GM21423 (cell line): ENCODE measurements at regions not wholly inside any gene's neighbourhood (a gene's known extent, or its start where the extent isn't known, plus 50 kb on each side); places are given as distances from the start of the nearest gene placed in this dataset.
"Not testable (repeated sequence)": the region's sequence is repeated elsewhere in the genome, so short reads cannot be mapped to it uniquely, and the experiment has no call there.

ENCODE experiments used
- ATAC-seq: cut with Tn5 transposase; IDR thresholded peaks from one replicate; pipeline ENCODE4 v1.9.1; 2021; ENCODE audit warnings: mild to moderate bottlenecking, moderate library complexity; ENCODE audit not compliant: unreplicated experiment

GRCh38 chr10:111560027-111560426 lies 483.2 kb downstream of the ADRA2A start:
- no peak for ATAC-seq

GRCh38 chr10:111561124-111561523 lies 484.3 kb downstream of the ADRA2A start:
- ATAC-seq = no peak

DNA sequence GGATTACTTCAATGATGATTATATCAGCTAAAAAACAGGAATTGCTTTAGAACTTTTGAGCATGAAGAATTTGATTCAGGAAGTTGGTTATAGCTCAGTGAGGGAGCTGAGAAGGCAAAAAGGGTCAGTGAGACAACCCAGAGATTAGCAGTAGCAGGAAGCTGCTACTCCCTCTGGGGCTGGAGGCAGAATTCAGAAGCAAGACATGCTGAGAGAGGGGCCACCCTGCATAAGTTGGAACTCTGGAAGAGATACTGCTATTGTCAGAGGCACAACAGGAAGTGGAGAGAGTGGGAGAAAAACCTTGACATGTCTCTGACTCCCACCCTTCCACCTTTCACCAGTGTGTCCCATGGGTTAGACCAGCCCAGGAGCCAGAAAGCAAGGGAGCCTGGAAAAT lies 488.7 kb downstream of the ADRA2A start:
- no peak for ATAC-seq

DNA sequence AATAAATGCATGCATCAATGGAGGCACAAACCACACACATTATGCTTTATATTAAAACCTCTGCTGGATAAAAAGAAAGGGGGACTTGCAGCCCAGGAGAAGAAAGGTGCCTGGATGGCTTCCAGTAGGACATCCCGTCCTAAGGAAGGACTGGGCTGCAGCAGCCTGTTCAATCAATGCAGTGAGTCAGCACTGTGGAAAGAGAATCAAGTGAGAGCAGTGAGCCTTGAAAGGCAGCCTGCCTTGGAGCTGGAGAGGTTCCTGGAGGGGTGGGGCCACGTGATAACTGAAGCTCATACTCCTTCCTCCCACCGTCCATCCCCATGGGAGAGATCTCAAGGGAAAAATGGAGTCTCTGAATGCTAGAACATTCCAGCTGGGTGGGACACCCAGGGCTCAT lies 501.2 kb downstream of the ADRA2A start:
- ATAC-seq = no peak

DNA sequence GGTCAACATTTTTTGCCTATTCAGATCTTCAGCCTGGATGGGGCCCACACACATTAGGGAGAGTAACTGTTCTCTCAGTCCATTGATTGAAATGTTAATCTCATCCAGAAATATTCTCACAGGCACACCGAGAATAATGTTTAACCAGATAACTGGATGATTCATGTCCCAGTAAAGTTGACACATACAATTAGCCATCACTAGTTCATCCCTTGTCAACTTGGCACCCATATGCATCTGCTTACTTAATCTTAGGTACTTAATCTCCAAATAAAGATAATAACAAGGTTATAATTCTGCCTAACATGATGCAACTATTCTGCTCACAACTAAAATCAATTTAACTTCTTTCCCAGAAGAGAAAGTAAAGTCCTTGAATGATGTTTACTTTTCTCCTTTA lies 502.6 kb downstream of the ADRA2A start:
- ATAC-seq = no peak

DNA sequence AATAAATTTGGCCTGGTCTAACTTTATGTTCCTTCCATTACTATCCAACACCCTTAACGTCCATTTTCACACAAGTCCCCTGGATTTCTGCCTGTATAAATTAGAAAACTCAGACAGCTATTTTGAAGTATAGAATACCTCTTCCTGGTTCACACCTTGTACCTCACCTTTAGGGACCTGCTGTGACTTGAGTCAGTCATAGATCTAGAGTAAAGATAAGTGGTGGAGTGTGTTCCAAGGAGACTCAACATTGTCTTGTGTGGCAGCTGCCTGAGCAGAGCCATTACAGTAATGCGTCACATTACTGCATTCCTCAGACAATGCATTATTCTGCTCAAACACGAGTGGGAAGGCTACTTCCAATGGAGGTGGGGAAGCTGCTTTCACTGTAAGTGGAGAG lies 513.9 kb downstream of the ADRA2A start:
- ATAC-seq = no peak

- ATAC-seq = no peak
These were observed 516.7 kb downstream of the ADRA2A start for GRCh38 chr10:111593578-111593977.

- ATAC-seq = no peak
These were observed 518.3 kb downstream of the ADRA2A start for GRCh38 chr10:111595173-111595572.

DNA sequence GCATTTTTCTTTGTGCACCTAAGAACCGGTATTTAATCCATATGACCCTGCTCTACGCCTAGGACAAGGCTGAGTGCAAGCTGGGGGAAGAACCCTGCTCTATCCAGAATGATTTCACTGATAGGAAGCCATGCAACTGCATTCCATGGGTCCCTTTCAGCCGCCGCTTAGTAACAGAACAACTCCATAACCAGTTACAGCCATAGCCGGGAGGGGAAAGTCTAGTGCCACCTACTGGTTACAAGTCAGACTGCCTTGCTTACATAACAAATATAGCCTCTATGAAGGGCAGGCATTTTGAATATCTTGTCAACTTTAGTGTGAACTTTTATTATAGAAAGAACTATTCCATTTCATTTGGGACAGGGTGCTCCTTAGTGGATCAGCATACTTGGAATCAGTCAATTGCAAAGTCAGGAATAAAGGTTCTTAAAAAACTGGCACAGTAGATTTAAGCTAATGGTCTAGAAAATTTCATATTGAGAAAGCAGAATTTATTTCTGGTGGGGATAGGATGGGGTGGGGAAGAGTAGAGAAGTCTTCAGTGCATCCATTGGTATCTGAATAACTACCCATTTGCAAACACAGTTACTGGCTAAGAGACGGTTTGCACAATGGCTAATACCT lies 521.7 kb downstream of the ADRA2A start:
- ATAC-seq = peak; percentile 92

- ATAC-seq = no peak
These were observed 523.1 kb downstream of the ADRA2A start for GRCh38 chr10:111599943-111600342.

DNA sequence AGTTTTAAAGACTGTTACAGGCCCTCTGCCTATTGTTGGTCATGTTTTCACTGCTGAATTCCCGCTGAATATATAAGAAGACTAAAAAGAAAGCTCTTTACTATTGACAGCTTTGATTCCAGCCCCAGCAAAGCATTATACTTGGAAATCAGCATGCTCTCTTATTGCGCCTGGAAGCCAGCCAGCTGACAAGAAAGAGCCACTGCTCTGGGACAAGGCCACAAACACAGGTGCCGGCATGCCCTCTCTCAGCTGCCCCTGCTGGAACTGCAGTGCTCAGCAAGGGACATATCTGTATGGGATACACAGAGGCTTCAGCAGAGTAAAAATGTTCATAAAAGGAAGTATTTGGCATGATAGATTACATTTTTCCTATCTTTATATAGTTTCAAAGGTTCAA lies 523.9 kb downstream of the ADRA2A start:
- ATAC-seq = no peak

GRCh38 chr10:111612273-111612672 lies 535.4 kb downstream of the ADRA2A start:
- no peak for ATAC-seq

DNA sequence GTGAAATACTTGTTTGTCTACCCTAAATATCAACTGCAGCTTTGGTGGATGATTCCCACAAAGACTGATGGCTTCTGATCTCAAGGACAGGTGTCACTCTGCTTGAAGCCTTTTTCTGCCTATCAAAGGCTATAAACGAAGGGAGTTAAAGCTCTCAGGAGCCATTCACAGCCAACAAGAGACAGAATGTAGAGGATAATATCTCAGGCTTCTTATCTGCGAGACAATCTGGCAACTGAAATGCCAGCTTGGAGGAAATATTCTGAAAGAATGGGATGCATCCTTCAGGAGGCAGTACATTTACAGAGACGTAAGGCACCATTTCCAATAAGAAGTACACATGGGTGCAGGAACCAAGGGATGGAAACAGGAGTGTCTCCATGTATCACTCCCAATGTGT lies 549.4 kb downstream of the GPAM start:
- ATAC-seq = no peak

GRCh38 chr10:111646021-111646420 lies 537.5 kb downstream of the GPAM start:
- ATAC-seq = no peak

DNA sequence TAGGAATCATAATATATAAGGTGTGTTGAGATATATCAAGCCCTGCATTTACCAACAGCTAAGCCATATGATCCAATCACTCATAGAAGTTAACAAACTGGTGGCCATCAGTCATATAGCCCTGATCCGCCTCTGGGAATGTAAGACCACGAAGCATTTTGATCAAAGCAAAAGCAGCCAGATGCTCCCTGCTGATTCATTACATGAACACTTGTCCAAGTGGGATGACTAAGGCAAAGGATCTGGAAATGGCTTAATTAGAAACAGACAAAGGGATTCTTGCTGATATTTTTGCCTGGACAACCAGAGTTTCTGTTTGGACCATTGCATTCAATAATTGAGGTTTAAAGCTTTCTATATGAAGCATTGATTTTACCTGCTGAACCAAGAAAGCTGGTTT lies 535.5 kb downstream of the GPAM start:
- no peak for ATAC-seq

DNA sequence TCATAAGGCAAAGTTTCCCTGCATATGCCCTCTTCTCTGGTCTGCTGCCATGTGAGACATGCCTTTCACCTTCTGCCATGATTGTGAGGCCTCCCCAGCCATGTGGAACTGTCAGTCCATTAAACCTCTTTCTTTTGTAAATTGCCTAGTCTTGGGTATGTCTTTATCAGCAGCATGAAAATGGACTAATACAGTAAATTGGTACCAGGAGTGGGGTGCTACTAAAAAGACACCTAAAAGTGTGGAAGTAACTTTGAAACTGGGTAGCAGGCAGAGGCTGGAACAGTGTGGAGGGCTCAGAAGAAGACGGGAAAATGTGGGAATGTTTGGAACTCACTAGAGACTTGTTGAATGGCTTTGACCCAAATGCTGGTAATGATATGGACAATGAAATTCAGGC lies 534.5 kb downstream of the GPAM start:
- ATAC-seq = not testable (repeated sequence)

DNA sequence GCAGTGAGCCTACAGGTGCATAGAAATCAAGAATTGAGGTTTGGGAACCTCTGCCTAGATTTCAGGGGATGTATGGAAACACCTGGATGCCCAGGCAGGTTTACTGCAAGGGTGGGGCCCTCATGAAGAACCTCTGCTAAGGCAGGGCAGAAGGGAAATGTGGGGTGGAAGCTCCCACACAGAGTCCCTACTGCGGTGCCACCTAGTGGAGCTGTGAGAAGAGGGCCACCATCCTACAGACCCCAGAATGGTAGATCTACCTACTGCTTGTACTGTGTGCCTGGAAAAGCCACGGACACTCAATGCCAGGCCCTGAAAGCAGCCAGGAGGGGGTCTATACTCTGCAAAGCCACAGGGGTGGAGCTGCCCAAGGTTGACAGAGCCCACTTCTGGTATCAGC lies 533.5 kb downstream of the GPAM start:
- no peak for ATAC-seq

GRCh38 chr10:111656066-111656465 lies 527.5 kb downstream of the GPAM start:
- ATAC-seq = no peak

GRCh38 chr10:111677759-111678158 lies 505.8 kb downstream of the GPAM start:
- no peak for ATAC-seq

GRCh38 chr10:111686796-111687195 lies 496.8 kb downstream of the GPAM start:
- ATAC-seq = no peak

- no peak for ATAC-seq
These were observed 484.9 kb downstream of the GPAM start for GRCh38 chr10:111698711-111699110.

- ATAC-seq = no peak
These were observed 479.6 kb downstream of the GPAM start for GRCh38 chr10:111703986-111704385.

GRCh38 chr10:111705021-111705420 lies 478.5 kb downstream of the GPAM start:
- no peak for ATAC-seq
